ENCODE measurements at regions not wholly inside any gene's neighbourhood (a gene's known extent, or its start where the extent isn't known, plus 50 kb on each side); places are given as distances from the start of the nearest gene placed in this dataset.
"Not testable (repeated sequence)": the region's sequence is repeated elsewhere in the genome, so short reads cannot be mapped to it uniquely, and the experiment has no call there.

DNA sequence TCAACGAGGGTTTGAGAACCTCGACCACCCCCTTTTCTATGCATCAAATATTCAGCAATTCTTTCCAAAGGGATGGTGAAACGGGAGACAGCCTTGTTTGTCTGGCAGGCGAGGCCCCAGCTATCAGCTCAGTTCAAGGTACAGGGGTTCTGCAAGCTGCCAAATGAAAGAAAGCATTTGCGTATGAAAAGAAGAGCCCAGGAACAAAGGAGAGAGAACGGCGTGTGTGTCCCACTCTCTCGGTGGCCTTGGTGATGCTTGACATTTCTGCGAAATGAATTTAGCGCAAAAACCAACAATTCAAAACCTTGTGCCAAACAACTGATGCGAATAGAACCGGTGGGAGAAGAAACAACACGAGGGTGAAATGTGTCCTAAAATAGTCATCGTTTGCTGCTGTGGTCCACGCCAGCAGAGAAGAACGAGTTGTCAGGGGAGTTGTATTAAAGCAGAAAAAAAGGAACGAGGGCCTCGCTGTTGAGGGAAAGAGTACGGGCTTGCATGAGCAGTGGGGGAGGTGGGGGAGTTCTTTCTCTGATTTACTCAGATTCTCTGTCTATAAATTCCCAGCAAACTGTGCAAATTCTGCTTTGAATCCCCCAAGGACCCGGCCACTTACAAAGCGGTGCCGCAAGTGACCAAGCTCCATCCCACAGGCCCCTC lies 97.7 kb downstream of the TMEM130 start:
- no peak for DNase-seq (ENCODE audit: low spot score)

- DNase-seq (ENCODE audit: low spot score): no peak
Measured at GRCh38 chr7:98774884-98775283, 94.9 kb downstream of the TMEM130 start.

GRCh38 chr7:98777051-98777450 lies 92.8 kb downstream of the TMEM130 start:
- no peak for DNase-seq (ENCODE audit: low spot score)

- no peak for DNase-seq (ENCODE audit: low spot score)
Measured at GRCh38 chr7:98778421-98778820, 91.4 kb downstream of the TMEM130 start.

DNA sequence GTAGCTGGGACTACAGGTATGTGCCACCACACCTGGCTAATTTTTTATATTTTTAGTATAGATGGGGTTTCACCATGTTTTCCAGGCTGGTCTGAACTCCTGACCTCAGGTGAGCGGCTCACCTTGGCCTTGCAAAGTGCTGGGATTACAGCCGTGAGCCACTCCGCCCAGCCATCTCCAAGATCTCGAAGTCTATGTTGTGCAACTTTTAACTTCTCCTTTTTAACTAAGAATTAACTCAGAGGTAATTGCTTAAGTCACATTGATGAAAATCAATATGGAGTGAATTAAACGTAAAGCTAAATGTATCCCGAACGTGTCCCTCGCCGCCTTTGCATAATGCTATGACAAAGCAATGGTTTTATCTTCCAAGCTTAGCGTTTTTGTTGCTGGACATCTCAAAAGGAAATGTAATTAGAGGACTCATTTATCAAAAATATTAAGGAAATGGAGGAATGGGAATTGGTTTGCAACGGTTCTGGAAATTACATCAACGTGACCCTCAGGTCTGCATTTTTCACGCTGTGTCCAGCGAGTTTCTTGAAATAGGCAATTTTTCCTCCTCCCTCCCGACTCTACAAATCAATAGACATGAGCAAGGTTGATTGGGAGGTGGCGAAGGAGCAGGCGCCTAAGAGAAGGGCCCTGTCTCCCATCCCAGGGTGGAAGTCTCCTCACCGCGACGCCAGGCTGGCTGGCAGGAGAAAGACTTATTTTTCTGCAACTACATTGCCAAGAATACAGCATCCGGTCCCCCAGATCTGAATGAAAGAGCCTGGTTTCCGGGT lies 89.8 kb downstream of the TMEM130 start:
- no peak for DNase-seq (ENCODE audit: low spot score)

- no peak for DNase-seq (ENCODE audit: low spot score)
Measured at GRCh38 chr7:98784216-98784785, 85.5 kb downstream of the TMEM130 start.

GRCh38 chr7:98785929-98786571 lies 83.8 kb downstream of the TMEM130 start:
- no peak for DNase-seq (ENCODE audit: low spot score)

DNA sequence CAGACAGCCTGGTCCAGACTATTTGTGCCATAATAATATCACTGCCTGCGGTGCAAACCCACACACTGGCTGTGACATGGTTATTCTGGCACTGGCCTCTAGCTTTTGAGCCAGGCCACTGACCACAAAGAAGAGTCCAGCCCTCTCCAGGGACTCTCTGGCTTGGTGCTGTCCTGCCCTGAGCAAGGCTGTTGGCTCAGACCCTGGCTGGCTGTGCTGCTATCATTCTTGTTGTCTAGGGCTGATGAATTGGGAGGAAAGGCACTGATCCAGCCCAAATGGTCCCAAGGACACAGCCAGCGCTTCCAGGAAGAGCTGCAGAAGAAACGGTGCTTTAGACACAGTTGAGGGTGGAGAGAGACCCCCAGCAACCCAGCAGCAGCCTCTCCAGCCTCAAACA lies 80.8 kb downstream of the TMEM130 start:
- no peak for DNase-seq (ENCODE audit: low spot score)

DNA sequence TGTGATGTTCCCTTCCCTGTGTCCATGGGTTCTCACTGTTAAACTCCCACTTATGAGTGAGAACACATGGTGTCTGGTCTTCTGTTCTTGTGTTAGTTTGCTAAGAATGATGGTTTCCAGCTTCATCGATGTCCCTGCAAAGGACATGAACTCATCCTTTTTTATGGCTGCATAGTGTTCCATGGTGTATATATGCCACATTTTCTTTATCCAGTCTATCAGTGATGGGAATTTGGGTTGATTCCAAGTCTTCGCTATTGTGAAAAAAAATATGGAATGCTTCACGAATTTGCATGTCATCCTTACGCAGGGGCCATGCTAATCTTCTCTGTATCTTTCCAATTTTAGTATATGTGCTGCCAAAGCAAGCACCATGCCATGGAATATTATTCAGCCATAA lies 75.4 kb downstream of the TMEM130 start:
- DNase-seq (ENCODE audit: low spot score): not testable (repeated sequence)

DNA sequence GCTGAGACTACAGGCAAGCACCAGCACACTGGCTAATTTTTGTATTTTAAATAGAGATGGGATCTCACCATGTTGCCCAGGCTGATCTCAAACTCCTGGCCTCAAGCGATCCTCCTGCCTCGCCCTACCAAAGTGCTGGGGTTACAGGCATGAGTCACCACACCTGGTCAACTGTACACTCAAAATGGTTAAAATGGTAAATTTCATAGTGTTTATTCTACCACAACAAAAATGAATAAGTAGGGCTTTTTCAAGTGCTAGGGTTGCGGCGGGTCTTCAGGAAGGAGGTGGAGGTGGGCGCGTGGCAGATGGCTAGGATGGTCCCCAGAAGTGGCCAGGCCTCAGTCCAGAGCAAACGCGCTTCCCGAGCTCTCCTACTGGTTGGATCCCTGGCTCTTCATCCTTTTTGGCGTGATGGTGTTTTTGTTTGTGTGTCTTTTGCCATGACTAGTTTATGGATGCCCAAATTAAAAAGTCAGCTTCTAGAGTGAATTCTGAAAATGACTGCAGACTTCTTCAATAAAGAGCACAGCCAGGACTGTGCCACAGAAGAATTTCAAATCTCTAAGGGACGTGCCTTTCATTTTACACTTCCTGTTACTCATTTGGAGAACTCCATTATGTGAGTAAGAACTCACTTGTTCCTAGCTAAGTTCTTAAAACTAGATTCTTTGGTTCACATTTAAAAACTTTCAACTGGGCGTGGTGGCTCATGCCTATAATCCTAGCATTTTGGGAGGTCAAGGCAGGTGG lies 73.9 kb downstream of the TMEM130 start:
- no peak for DNase-seq (ENCODE audit: low spot score)

Data from mesenteric fat pad (tissue), 1 donor.